GM18508 (cell line): ENCODE measurements at regions not wholly inside any gene's neighbourhood (a gene's known extent, or its start where the extent isn't known, plus 50 kb on each side); places are given as distances from the start of the nearest gene placed in this dataset.
"Not testable (repeated sequence)": the region's sequence is repeated elsewhere in the genome, so short reads cannot be mapped to it uniquely, and the experiment has no call there.

Experiments used
- ATAC-seq: cut with Tn5 transposase; IDR thresholded peaks from one replicate; pipeline ENCODE4 v1.9.1; 2021; ENCODE audit warnings: moderate number of reproducible peaks; ENCODE audit not compliant: insufficient read depth, unreplicated experiment

DNA sequence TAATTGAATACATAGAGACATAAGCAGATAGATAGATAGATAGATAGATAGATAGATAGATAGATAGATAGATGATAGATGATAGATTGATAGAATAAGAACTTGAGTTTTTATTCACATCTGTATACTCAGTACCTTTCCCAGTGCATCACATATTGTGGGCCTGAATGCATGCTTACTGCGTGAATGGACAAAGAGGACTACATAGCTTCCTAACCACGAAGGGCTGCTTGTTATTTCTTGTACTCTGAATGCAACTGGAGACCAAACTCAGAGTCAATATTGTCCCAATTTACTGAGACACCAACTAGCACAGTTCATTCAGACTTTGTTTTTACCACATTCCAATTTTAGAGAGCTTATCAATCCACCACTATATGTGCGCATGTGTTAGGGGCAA is 422.9 kb upstream of the GRM7 start:
- ATAC-seq = no peak

DNA sequence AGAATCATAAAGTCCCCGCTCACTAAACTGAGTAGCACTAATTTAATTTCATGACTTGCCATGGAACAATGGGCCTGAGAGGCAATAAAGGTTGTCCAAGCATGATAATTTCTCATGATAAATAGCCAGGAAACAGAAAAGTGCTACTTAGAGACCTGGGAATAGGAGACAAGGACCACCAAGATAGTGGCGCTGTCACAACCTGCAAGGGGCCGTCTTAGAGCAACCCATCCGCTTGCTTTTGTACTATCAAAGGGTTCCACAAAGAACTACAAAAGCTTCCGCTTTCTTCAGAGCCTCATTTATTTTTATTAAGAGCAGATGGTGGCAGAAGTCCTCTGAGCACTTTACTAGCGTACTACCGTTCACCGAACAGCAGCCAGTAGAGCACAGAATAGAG is 421.7 kb upstream of the GRM7 start:
- no peak for ATAC-seq

DNA sequence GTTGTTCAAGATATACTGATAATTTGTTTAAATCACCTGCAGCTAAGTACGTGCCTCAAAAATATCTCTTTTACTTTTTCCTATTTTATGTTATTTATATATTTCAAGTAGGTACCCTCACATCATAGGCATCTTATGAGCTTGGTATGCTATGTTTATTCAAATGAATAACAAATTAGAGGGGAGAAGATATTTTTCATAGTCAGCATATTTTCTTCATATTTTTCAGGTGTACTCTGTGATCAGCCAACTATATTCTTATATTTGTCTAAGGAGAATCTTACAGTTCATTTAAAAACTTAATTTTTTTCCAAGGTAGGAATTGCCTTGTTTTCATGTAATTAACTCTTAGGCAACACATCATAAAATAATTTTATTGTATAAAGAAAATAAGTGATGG is 421.1 kb upstream of the GRM7 start:
- ATAC-seq = no peak

DNA sequence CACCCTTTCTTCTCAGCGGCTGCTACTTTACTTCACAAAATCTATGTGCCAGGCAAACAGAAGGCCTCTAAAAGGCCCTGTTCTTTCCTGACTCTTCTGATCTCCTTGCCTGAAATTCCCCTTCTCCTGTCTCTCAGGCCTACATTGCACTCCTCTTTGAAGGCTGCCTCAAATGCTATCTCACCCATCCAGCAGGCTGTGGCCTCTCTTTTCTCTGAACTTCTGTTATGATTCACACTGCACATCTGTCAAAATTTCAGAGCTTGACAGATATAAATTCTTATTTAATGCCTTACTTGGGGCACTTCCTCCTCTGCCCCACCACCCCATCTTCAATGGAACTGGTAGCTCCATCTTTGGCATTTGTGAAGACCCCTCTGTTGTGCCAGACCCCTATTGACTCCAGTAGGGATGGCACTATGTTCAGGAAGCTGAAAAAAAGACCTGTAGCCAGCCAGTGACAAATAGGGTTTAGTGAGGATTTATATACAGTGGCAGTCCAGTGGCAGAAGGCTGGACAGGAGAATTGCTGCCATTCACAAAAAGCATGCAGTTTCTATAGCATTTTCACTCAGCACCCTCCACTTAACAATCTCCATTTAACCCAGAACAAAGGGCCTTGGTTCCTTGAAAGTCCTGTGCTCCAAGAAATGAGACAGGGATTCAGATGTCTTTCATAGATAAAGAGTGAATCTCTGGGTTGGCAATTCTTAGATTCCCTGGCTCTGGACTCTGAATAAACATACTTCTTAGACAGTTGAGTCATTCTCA is 415.8 kb upstream of the GRM7 start:
- ATAC-seq = no peak

DNA sequence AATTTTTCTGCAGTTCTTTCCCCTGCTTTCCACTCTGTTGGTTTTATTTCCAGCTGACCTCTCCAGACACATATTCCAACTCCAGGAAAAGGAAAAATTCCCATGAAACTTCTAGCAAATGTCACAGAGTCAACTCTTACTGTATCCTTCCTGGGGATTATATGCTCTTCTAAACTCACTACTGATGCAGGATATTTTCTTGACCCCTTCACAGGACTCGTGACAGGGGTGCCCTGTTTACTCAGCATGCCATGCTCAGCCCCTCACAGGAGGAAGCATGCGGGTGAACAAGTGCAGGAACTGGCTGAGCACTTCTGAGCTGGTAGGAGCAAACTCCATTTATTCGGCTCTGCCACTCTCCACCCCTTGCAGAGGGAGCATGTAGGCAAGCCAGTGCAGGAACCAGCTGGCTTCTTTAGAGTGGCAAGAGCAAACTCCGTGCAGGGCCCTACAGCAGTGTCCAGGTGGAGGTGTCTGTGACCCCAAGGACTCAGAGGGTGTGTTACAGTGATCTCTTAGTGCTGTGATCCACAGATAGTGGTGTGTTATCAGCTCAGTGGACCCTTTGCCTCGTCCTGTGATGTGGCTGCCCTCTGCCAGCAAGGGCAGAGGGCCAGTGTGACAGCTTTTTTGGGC is 413.6 kb upstream of the GRM7 start:
- no peak for ATAC-seq

DNA sequence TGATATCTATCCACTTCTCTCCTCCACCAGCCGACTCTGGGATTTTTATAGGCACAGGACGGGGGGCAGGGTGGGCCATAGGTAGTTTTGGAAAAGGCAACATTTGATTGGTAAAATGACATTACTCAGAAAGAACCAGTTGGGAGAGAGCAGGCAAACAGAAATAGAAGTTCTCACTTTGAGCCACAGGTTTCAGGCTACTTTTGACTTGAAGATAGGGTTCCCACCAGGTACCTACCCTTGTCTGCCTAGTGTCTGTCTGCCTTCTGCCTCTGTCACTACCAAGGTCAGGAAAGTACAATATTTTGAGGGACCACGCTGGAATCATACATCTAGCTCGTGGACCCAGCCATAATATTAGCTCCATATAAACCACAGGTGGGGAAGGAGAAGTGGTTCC is 412.9 kb upstream of the GRM7 start:
- ATAC-seq = no peak

DNA sequence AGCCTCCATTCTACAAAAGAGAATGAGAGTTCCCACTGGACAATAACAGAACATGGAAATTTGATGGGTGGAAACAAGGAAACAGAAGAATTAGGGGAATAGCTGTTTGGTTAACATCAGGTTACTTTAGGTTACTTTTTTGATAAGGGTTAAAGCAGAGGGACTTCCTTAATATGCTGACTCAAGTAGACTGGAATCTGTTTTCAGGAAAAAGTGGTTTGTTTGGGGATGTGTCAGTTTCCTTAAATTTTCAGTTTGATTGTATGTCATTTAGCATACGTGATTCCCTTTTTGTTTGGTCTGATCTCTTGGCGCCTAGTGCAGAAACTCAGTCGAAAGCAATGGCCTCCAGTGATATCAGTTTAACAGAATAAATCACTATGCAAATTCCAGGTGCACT is 411.8 kb upstream of the GRM7 start:
- no peak for ATAC-seq

DNA sequence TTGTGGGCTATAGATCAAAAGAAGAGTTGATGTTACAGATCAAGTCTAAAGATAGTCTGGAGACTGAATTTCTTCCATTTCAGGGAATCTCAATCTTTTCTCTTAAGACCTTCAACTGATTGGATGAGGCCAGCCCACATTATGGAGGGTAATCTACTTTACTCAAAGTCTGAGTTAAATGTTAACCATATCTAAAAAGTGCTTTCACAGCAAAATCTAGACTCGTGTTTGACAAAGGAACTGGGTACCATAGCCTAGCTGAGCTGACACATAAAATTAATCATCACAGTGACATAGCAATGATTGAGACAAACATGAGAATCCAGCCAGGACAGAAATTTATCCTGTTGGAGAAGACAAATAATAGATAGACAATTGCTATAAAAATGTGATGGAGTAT is 407.9 kb upstream of the GRM7 start:
- no peak for ATAC-seq

DNA sequence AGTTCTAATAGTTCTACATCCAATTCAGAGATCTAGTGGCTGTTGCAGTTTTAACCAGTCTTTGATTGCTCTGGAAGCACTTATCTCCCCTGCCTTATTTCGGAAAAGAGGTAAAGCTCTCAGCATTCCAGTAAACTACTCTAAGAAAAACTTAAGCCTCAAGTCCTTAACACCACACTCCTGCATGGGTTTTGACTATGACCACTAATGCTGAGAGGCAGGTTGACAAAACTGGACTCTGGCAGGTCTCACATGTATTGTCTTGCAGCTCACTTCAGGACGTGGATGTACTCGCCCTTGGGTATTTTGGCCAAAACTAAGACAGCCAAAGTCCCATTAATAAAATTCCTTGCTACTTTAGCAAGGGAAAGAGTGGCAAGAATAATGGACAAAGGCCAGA is 405.9 kb upstream of the GRM7 start:
- no peak for ATAC-seq

DNA sequence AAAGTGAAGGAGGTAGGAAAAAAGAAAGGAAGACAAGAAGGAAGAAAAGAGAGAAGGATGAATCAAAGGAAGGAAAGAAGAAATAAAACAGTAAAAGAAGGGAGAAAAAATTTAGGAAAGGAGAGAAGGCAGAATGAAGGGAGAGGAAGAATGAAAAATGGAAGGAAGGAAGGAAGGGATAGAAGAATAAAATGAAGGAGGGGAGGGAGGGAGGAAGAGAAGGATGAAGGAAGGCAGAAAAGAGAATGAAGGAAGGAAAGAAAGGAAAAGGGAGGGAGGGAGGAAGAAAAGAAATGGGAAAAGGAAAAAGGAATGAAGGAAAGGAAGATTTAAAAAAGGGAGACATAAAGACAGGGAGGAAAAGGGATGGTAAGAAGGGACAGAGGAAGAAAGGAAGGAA is 393.7 kb upstream of the GRM7 start:
- no peak for ATAC-seq

DNA sequence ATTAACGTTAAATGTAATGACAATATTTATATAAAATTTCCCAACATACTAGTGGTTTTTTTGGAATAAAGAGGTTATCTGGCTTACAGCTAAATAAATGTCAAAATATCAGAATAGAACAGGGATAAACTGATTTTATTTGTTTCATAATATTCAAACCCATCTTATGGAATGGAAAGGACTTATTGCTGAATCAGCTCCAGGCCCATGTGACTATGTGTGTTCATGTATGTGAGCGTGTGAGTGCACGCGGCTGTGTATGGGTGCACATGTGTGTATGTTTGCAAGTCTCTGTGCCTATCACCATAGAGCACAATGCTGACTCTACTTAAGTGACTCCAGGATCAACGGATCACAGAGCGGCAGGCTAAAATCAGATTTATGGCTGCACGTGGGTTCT is 392.3 kb upstream of the GRM7 start:
- ATAC-seq = no peak

DNA sequence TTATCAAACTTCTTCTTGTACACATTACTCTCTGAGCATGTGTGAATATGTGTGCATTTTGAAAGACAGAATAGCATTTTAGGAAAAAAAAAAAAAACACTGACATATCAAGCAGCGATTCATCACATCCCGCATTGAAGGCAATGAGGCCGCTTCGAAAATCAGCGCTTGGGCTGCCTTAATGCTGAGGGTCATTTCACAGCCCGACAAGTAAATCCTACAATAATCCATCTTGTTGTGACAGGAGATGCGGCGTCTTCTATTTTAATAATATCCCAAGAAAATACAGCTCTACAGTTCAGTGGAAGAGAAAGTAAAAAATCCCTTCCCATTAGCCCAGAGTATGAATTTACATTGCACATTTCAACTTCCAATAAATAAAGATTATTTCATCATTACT is 389.2 kb upstream of the GRM7 start:
- ATAC-seq = no peak

DNA sequence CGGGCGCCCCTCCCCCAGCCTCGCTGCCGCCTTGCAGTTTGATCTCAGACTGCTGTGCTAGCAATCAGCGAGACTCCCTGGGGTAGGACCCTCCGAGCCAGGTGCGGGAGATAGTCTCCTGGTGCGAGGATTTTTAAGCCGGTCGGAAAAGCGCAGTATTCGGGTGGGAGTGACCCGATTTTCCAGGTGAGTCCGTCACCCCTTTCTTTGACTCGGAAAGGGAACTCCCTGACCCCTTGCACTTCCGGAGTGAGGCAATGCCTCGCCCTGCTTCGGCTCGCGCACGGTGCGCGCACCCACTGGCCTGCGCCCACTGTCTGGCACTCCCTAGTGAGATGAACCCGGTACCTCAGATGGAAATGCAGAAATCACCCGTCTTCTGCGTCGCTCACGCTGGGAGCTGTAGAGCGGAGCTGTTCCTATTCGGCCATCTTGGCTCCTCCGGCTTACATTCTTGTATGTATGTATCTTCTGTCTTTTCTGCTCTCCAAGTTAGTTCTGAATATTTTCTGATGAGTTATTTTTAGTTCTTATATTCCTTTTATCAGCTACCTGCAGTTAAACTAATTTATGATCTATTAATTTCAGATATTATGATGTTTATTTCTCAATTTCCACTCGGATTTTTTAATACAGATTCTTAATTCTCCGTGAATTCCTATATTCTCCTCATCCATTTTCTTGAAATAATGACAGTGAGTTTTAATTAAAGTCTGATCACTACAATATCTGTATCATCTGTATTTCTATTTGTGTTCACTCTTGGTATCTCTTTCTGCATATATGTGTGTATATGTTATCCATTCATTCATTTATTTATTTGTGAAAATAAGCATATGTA is 370.2 kb upstream of the GRM7 start:
- not testable (repeated sequence) for ATAC-seq

DNA sequence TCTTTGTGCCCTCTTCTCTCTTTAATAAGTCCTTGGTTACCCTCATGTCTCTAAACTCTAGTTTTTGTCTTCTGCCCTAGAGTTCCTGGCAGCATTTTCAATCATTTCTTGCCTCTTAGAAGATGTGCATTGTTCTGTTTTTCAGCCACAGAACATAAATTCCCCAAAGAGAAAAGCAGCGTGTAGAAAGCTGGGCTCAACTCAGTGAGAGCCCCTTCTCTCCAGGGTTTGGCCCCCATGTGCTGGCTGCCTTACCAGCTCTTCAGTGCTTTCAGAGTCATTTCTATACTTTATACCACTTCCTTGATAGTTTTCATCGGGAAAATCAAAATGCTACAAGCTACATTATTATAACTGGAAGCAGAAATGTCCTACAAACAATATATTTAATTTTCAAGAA is 369.1 kb upstream of the GRM7 start:
- ATAC-seq = no peak

DNA sequence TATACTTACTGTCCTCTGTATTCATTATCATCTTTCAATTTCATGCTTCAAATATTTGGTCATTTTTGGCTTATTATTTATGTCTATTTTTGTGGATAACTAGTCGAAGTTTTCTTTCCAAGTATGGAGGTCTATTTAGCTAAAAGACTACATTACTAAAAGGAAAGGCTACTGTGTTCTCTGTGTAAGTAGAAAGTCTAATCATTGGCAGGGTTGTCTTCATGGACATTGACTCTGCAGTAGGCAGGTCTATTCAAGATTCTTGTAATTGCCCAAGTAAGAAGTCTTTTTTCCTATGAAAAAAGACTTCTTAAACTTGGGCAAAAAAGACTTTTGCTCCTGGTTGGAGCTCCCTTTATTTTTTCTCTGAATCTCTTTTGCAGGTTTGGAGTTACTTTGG is 368.6 kb upstream of the GRM7 start:
- ATAC-seq = no peak

DNA sequence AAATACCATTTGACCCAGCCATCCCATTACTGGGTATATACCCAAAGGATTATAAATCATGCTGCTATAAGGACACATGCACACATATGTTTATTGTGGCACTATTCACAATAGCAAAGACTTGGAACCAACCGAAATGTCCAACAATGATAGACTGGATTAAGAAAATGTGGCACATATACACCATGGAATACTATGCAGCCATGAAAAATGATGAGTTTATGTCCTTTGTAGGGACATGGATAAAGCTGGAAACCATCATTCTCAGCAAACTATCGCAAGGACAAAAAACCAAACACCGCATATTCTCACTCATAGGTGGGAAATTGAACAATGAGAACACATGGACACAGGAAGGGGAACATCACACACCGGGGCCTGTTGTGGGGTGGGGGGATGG is 362.0 kb upstream of the GRM7 start:
- not testable (repeated sequence) for ATAC-seq

DNA sequence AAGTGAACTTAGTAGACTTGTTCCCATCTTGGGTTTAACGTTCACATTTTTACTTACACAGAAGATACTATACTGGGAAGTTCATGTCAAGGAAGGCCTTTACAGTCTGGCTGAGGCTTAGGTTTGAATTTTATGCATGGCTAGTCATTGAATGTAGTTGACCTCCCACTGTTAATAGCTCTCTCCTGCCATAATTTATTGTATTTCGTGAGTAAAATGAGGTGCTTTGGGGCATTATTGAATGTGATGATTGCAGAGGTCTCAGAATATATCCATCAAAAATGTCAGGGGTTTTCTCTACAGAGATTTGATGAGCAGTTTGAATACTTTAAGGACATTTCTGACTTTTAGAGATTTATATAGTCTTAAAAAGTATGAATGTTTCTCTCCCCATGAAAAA is 356.6 kb upstream of the GRM7 start:
- ATAC-seq = no peak

DNA sequence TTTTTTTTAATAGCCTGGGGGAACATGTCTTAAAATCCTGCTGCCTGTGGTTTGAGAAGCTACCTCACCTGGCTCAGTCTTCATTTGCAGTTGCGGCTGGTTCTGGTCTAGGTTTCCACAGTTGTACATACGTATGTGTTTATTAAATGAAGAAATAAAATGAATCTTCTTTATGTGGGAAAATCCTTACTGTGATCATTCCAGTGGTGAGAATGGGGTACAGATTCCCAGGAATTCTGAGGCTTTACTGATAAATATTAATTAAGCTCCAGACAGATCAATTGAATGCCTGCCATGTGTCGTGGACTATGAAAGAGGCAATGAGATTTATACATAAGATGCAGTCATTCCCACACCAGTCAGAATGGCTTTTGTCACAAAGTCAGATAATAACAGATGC is 356.1 kb upstream of the GRM7 start:
- no peak for ATAC-seq

DNA sequence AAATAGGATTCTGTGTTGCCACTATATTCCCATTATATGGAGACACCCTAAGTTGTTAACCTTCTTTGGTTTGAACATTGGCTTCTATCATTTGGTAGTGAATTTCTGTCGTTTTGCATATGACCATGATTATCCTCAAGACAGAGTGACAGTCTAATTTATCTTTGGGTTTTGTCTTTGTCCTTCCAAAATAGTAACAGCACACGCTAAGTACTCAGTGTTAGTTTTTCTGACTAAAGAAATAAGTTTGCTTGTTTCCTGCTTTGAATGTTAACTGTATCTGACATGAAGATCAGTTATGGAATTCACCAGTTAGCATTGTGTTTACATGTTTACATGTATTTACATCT is 352.5 kb upstream of the GRM7 start:
- no peak for ATAC-seq

DNA sequence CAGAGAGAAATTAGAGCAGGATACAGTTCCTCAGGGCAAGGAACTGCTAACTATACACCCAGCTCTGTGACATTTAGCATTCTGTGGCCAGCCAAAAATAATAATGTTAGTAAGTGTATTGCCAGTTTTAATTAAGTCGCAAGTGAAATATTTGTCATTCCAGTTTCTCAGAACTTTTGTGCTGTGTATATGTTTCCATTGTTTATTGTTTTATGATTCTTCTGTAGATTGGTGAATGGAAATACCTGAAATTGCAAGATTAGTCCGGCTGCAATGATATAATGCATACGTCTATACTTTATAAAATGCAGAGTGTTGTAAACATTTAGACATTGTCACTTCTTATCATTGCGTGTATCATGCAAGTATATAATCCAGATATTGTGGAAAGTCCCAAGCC is 351.3 kb upstream of the GRM7 start:
- no peak for ATAC-seq

DNA sequence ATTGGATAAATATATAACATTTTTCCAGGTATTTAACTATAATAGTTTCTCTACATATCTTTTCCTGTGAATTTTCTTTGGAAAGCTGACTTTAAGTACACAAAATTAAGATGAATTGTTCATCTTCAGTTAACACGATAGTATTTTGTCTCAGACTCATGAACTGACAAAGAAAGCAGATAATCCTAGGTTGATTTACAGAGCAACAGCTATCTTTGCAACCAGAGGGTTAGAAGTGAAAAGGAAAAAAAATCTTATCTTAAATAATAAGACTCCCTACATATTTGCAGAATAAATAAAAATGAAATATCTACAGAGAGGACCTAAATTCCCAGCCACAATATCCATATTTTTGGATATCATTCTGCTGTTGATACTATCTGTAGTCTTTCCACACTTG is 350.2 kb upstream of the GRM7 start:
- no peak for ATAC-seq
